Activated naive CD8-positive, alpha-beta T cell treated with anti-CD3 and anti-CD28 coated beads for 36 hours (primary cell): ENCODE measurements at regions not wholly inside any gene's neighbourhood (a gene's known extent, or its start where the extent isn't known, plus 50 kb on each side); places are given as distances from the start of the nearest gene placed in this dataset.
A peak's percentile ranks its signal among the peaks of the same experiment; 100 is the strongest.
"Not testable (repeated sequence)": the region's sequence is repeated elsewhere in the genome, so short reads cannot be mapped to it uniquely, and the experiment has no call there.

Experiments used
- DNase-seq: peaks from one replicate; pipeline ENCODE4 v3.0.0; 2021
- H3K27ac Mint-ChIP-seq: one replicate; pipeline ENCODE4 v1.8.0; 2022; ENCODE audit warnings: mild to moderate bottlenecking, moderate library complexity, mixed read lengths
- H3K27me3 Mint-ChIP-seq: one replicate; pipeline ENCODE4 v1.8.0; 2022; ENCODE audit warnings: mild to moderate bottlenecking, mixed read lengths
- H3K36me3 Mint-ChIP-seq: one replicate; pipeline ENCODE4 v1.8.0; 2021; ENCODE audit warnings: mild to moderate bottlenecking, mixed read lengths
- H3K4me1 Mint-ChIP-seq: one replicate; pipeline ENCODE4 v1.8.0; 2021; ENCODE audit warnings: mixed read lengths
- H3K4me3 Mint-ChIP-seq: one replicate; pipeline ENCODE4 v1.8.0; 2022; ENCODE audit warnings: mild to moderate bottlenecking, moderate library complexity, mixed read lengths
- H3K9me3 Mint-ChIP-seq: one replicate; pipeline ENCODE4 v1.8.0; 2022; ENCODE audit warnings: mixed read lengths

DNA sequence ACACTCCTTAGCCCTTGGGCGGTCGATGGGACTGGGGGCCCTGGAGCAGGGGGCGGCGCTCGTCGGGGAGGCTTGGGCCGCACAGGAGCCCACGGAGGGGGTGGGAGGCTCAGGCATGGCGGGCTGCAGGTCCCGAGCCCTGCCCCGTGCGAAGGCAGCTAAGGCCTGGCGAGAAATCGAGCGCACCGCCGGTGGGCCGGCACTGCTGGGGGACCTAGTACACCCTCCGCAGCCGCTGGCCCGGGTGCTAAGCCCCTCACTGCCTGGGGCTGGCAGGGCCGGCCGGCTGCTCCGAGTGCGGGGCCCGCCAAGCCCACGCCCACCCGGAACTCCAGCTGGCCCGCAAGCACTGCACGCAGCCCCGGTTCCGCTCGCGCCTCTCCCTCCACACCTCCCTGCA is 68.0 kb upstream of the DDR1 start:
- peaks cover 43% of the 10 kb centered on the region for H3K9me3 Mint-ChIP-seq
- H3K27ac Mint-ChIP-seq: peak overlapping the region; percentile 98
- peaks cover 80% of the 10 kb centered on the region for H3K36me3 Mint-ChIP-seq
- not testable (repeated sequence) for H3K27me3 Mint-ChIP-seq, H3K4me3 Mint-ChIP-seq, DNase-seq
- peaks cover 79% of the 10 kb centered on the region for H3K4me1 Mint-ChIP-seq

DNA sequence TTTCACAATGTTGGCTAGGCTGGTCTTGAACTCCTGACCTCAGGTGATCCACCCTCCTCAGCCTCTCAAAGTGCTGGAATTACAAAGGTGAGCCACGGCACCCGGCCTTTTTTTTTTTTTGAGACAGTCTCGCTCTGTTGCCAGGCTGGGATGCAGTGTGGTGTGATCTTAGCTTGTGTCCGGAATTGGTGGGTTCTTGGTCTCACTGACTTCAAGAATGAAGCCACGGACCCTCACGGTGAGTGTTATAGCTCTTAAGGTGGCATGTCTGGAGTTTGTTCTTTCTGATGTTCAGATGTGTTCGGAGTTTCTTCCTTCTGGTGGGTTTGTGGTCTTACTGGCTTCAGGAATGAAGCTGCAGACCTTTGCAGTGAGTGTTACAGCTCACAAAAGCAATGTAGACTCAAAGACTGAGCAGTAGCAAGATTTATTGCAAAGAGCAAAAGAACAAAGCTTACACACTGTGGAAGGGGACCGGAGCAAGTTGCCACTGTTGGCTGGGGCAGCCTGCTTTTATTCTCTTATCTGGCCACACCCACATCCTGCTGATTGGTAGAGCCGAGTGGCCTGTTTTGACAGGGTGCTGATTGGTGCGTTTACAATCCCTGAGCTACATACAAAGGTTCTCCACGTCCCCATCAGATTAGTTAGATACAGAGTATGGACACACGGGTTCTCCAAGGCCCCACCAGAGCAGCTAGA is 69.1 kb upstream of the DDR1 start:
- Mint-ChIP-seq H3K9me3 (peaks cover 43% of the 10 kb centered on the region), H3K36me3 (peaks cover 80% of the 10 kb centered on the region), H3K4me1 (peaks cover 81% of the 10 kb centered on the region), H3K27ac (peak overlapping the region; percentile 98), H3K4me3 (peak overlapping the region; percentile 22)
- H3K27me3 Mint-ChIP-seq: not testable (repeated sequence)
- peak; percentile 52 for DNase-seq

- H3K4me3 Mint-ChIP-seq: peak overlapping the region; percentile 70
- peaks cover 82% of the 10 kb centered on the region for H3K36me3 Mint-ChIP-seq
- DNase-seq: peak; percentile 70
- H3K4me1 Mint-ChIP-seq: peaks cover 83% of the 10 kb centered on the region
- H3K9me3 Mint-ChIP-seq: peaks cover 39% of the 10 kb centered on the region
- H3K27ac Mint-ChIP-seq: peak overlapping the region; percentile 98
- H3K27me3 Mint-ChIP-seq: no peaks in the 10 kb centered on the region
Measured at GRCh38 chr6:30814146-30815040, 69.9 kb upstream of the DDR1 start.

GRCh38 chr6:30813631-30814145 is 69.3 kb upstream of the IER3 start:
- Mint-ChIP-seq H3K4me3 (peak overlapping the region; percentile 70), H3K4me1 (peaks cover 83% of the 10 kb centered on the region), H3K27ac (peak overlapping the region; percentile 98), H3K9me3 (peaks cover 39% of the 10 kb centered on the region), H3K27me3 (no peaks in the 10 kb centered on the region), H3K36me3 (peaks cover 77% of the 10 kb centered on the region)
- no peak for DNase-seq

- DNase-seq: peak; percentile 91
- H3K9me3 Mint-ChIP-seq: peaks cover 30% of the 10 kb centered on the region
- no peaks in the 10 kb centered on the region for H3K27me3 Mint-ChIP-seq
- peaks cover 69% of the 10 kb centered on the region for H3K36me3 Mint-ChIP-seq
- H3K27ac Mint-ChIP-seq: peak overlapping the region; percentile 98
- peak overlapping the region; percentile 7 for H3K4me3 Mint-ChIP-seq
- H3K4me1 Mint-ChIP-seq: peaks cover 81% of the 10 kb centered on the region
Measured at GRCh38 chr6:30810813-30811339, 66.5 kb upstream of the IER3 start.

DNA sequence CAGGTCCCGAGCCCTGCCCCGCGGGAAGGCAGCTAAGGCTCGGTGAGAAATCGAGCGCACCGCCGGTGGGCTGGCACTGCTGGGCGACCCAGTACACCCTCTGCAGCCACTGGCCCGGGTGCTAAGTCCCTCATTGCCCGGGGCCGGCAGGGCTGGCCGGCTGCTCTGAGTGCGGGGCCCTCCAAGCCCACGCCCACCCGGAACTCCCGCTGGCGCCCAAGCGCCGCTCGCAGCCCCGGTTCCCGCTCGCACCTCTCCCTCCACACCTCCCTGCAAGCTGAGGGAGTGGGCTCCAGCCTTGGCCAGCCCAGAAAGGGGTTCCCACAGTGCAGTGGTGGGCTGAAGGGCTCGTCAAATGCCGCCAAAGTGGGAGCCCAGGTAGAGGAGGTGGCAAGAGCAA is 63.2 kb upstream of the IER3 start:
- DNase-seq, H3K27me3 Mint-ChIP-seq, H3K4me3 Mint-ChIP-seq: not testable (repeated sequence)
- Mint-ChIP-seq H3K27ac (peak overlapping the region; percentile 32), H3K9me3 (peaks cover 23% of the 10 kb centered on the region), H3K4me1 (peaks cover 72% of the 10 kb centered on the region), H3K36me3 (peaks cover 51% of the 10 kb centered on the region)

GRCh38 chr6:30806581-30807183 is 62.3 kb upstream of the IER3 start:
- no peak for DNase-seq
- Mint-ChIP-seq H3K4me3 (no peak overlapping the region), H3K36me3 (peaks cover 42% of the 10 kb centered on the region), H3K27me3 (no peaks in the 10 kb centered on the region), H3K4me1 (peaks cover 67% of the 10 kb centered on the region), H3K27ac (peak overlapping the region; percentile 64), H3K9me3 (peaks cover 16% of the 10 kb centered on the region)

DNA sequence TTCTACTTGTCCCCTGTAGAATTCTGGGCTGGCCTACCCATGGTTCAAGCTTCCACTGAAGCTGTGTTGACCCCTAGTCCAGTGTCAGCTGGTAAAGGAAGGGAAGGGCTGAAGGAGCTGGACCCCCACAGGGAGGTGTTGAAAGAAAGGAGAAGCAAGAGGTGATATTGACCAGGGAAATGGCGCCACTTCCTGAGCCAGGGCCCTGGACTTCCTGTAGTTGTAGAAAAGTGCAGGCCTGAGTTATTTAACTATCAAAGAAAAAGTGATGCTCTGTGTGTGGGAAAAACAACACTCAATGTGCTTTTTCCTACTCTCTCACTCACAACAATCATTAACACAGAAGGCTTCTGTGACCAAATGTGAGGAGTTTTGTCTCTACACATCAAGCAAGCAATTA is 60.0 kb upstream of the IER3 start:
- Mint-ChIP-seq H3K9me3 (peaks cover 16% of the 10 kb centered on the region), H3K27ac (peak overlapping the region; percentile 42), H3K27me3 (no peaks in the 10 kb centered on the region), H3K36me3 (peaks cover 30% of the 10 kb centered on the region), H3K4me3 (no peak overlapping the region), H3K4me1 (peaks cover 53% of the 10 kb centered on the region)
- no peak for DNase-seq

DNA sequence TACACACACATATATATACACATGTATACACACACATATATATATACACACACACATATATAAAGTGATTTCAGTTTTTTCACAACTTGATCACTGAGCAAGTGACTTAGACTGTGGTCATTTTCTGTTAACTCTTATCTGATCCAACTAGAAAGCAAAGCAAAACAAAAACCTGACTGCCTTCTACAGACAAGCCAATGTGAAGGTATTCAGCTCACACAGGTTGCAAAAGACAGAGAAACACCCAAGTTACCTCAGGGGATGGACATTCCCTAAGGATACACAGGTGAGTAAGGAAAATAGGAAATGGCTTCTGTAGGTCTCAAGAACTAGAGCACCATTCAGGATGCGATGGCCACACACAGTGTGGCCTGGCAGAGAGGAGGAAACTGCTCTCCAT is 58.4 kb upstream of the IER3 start:
- Mint-ChIP-seq H3K27me3 (no peaks in the 10 kb centered on the region), H3K4me3 (no peak overlapping the region), H3K27ac (no peak overlapping the region), H3K9me3 (peaks cover 16% of the 10 kb centered on the region), H3K36me3 (peaks cover 27% of the 10 kb centered on the region), H3K4me1 (peaks cover 43% of the 10 kb centered on the region)
- no peak for DNase-seq

DNA sequence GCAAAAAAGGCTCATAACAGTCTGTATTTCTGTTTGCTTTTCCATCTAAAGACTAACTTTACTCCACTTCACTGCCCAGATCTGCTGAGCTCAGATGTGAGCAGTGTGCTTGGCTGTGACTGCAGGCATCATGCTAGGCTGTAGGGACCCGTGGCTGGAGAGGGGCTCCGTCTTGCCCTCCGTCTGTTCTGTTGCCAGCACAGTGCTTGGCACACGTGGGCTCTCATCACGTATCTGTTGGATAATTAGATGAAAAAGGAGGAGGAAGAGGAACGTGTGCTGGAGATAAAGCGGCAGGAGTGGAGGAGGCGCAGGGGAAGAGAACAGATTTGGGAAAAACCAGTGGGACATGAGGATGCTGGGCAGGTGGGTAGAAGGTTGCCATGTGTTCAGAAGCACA is 57.6 kb upstream of the IER3 start:
- Mint-ChIP-seq H3K36me3 (peaks cover 23% of the 10 kb centered on the region), H3K9me3 (peaks cover 16% of the 10 kb centered on the region), H3K4me3 (no peak overlapping the region), H3K27me3 (no peaks in the 10 kb centered on the region), H3K27ac (peak overlapping the region; percentile 22), H3K4me1 (peaks cover 39% of the 10 kb centered on the region)
- DNase-seq: no peak

GRCh38 chr6:30800871-30801270 is 56.5 kb upstream of the IER3 start:
- no peak overlapping the region for H3K27ac Mint-ChIP-seq
- H3K4me1 Mint-ChIP-seq: peaks cover 35% of the 10 kb centered on the region

GRCh38 chr6:30799210-30799609 is 54.9 kb upstream of the IER3 start:
- H3K27me3 Mint-ChIP-seq: no peaks in the 10 kb centered on the region
- H3K27ac Mint-ChIP-seq: no peak overlapping the region
- peaks cover 33% of the 10 kb centered on the region for H3K4me1 Mint-ChIP-seq
- no peak overlapping the region for H3K4me3 Mint-ChIP-seq
- peaks cover 7% of the 10 kb centered on the region for H3K36me3 Mint-ChIP-seq
- DNase-seq: no peak
- H3K9me3 Mint-ChIP-seq: peaks cover 2% of the 10 kb centered on the region

More at GRCh38 chr6:30800871-30801270, 56.5 kb upstream of the IER3 start:
- DNase-seq: no peak
- Mint-ChIP-seq H3K36me3 (peaks cover 18% of the 10 kb centered on the region), H3K27me3 (no peaks in the 10 kb centered on the region), H3K9me3 (peaks cover 12% of the 10 kb centered on the region), H3K4me3 (no peak overlapping the region)

- H3K4me1 Mint-ChIP-seq: peaks cover 37% of the 10 kb centered on the region
- H3K4me3 Mint-ChIP-seq: no peak overlapping the region
- no peaks in the 10 kb centered on the region for H3K27me3 Mint-ChIP-seq
- H3K9me3 Mint-ChIP-seq: no peaks in the 10 kb centered on the region
- DNase-seq: no peak
- no peak overlapping the region for H3K27ac Mint-ChIP-seq
- peaks cover 5% of the 10 kb centered on the region for H3K36me3 Mint-ChIP-seq
Measured at GRCh38 chr6:30798494-30798893, 54.1 kb upstream of the IER3 start.

GRCh38 chr6:30795549-30796293 is 51.4 kb upstream of the IER3 start:
- H3K27ac Mint-ChIP-seq: peak overlapping the region; percentile 19
- DNase-seq: no peak
- H3K36me3 Mint-ChIP-seq: peaks cover 18% of the 10 kb centered on the region
- peaks cover 44% of the 10 kb centered on the region for H3K4me1 Mint-ChIP-seq
- no peak overlapping the region for H3K4me3 Mint-ChIP-seq
- H3K27me3 Mint-ChIP-seq: no peaks in the 10 kb centered on the region
- no peaks in the 10 kb centered on the region for H3K9me3 Mint-ChIP-seq
